ENCODE measurements at regions not wholly inside any gene's neighbourhood (a gene's known extent, or its start where the extent isn't known, plus 50 kb on each side); places are given as distances from the start of the nearest gene placed in this dataset.
"Not testable (repeated sequence)": the region's sequence is repeated elsewhere in the genome, so short reads cannot be mapped to it uniquely, and the experiment has no call there.

DNA sequence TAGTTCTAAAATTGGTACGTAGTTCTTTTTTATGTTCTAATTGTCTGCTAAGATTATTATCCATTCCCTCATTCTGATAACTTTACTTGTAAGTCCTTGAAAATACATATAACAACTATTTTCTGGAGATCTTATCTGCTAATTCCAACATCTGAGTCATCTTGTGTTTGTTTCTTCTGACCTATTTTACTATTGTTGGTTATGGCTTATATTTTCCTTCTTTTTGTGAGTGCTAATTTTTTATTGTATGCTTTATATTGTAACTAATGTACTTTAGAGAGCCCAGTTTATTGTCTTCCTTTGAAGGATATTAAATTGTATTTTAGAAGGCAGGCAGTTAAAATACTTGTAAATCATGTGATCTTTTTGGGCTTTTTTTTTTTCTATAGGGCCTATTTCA is 149.3 kb upstream of the LRFN5 start:
- H3K27ac ChIP-seq (ENCODE audit: low read length): no peak overlapping the region
- H3K9me2 ChIP-seq (replicated peaks; ENCODE audit: insufficient read depth, low read length): no peaks in the 10 kb centered on the region
- no peaks in the 10 kb centered on the region for H3K9me3 ChIP-seq (ENCODE audit: low read length)
- H3K4me3 ChIP-seq (ENCODE audit: low read length): no peak overlapping the region
- no peaks in the 10 kb centered on the region for H3K27me3 ChIP-seq (ENCODE audit: low read length)
- no peak for DNase-seq
- no peak overlapping the region for H3K4me2 ChIP-seq (ENCODE audit: low read depth, low read length, poor library complexity, severe bottlenecking)
- H3K4me1 ChIP-seq (ENCODE audit: low read length): no peaks in the 10 kb centered on the region
- H2AFZ ChIP-seq (ENCODE audit: low read length): no peak overlapping the region
- no peaks in the 10 kb centered on the region for H4K20me1 ChIP-seq (ENCODE audit: insufficient read depth, low read depth, low read length)
- H3K79me2 ChIP-seq (ENCODE audit: low read length): no peaks in the 10 kb centered on the region
- H3K36me3 ChIP-seq (ENCODE audit: insufficient read depth, low read length): no peaks in the 10 kb centered on the region
- no peak overlapping the region for H3K9ac ChIP-seq (ENCODE audit: low read length)

DNA sequence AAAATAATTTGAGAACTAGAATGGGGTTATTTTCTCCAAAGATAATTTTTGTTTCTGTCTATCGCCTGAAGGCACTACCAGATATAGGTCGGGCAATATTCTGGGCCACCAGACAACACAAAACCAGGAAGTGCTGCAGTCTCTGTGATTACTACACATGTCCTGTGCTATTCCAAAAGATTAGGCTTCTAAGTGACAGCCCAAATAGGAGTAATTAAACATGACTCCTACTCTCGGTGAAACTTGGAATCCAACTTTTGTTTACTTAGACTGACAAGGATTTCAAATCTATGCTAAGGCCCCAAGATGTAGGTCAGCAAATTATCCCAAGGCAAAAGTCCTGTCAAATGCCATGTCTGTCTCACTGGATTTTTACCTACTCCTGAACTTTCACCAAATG is 157.6 kb upstream of the LRFN5 start:
- H3K9me3 ChIP-seq (ENCODE audit: low read length): no peaks in the 10 kb centered on the region
- H3K27me3 ChIP-seq (ENCODE audit: low read length): no peaks in the 10 kb centered on the region
- no peaks in the 10 kb centered on the region for H4K20me1 ChIP-seq (ENCODE audit: insufficient read depth, low read depth, low read length)
- no peaks in the 10 kb centered on the region for H3K4me1 ChIP-seq (ENCODE audit: low read length)
- H3K36me3 ChIP-seq (ENCODE audit: insufficient read depth, low read length): no peaks in the 10 kb centered on the region
- H3K4me2 ChIP-seq (ENCODE audit: low read depth, low read length, poor library complexity, severe bottlenecking): no peak overlapping the region
- DNase-seq: no peak
- H3K9ac ChIP-seq (ENCODE audit: low read length): no peak overlapping the region
- no peak overlapping the region for H3K4me3 ChIP-seq (ENCODE audit: low read length)
- no peak overlapping the region for H3K27ac ChIP-seq (ENCODE audit: low read length)
- H3K79me2 ChIP-seq (ENCODE audit: low read length): no peaks in the 10 kb centered on the region
- no peaks in the 10 kb centered on the region for H3K9me2 ChIP-seq (replicated peaks; ENCODE audit: insufficient read depth, low read length)
- H2AFZ ChIP-seq (ENCODE audit: low read length): no peak overlapping the region

DNA sequence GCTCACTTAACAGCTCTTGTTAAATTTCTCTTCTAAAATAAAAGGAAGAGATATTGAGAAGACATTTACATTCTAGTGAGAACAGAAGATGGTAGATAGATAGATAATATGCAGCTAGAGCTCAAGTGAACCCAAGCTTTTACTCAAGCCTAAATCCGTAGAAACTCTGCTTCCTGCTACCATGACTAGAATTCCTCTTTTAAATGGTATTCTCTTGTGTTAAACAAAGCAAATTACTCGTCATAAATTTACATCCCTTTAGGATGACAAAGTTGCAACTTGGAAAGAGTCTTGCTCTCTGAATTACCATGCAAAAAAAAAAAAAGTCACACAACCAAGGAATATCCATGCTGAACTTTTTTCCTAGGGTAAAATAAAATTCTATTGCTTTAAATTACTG is 160.7 kb upstream of the LRFN5 start:
- Histone ChIP-seq H3K27ac (ENCODE audit: low read length) (no peak overlapping the region), H2AFZ (ENCODE audit: low read length) (no peak overlapping the region), H3K79me2 (ENCODE audit: low read length) (no peaks in the 10 kb centered on the region), H3K9me3 (ENCODE audit: low read length) (no peaks in the 10 kb centered on the region), H3K9ac (ENCODE audit: low read length) (no peak overlapping the region), H3K27me3 (ENCODE audit: low read length) (no peaks in the 10 kb centered on the region), H3K9me2 (replicated peaks; ENCODE audit: insufficient read depth, low read length) (no peaks in the 10 kb centered on the region), H3K4me1 (ENCODE audit: low read length) (no peaks in the 10 kb centered on the region), H3K4me3 (ENCODE audit: low read length) (no peak overlapping the region), H3K36me3 (ENCODE audit: insufficient read depth, low read length) (no peaks in the 10 kb centered on the region), H4K20me1 (ENCODE audit: insufficient read depth, low read depth, low read length) (no peaks in the 10 kb centered on the region), H3K4me2 (ENCODE audit: low read depth, low read length, poor library complexity, severe bottlenecking) (no peak overlapping the region)
- no peak for DNase-seq

DNA sequence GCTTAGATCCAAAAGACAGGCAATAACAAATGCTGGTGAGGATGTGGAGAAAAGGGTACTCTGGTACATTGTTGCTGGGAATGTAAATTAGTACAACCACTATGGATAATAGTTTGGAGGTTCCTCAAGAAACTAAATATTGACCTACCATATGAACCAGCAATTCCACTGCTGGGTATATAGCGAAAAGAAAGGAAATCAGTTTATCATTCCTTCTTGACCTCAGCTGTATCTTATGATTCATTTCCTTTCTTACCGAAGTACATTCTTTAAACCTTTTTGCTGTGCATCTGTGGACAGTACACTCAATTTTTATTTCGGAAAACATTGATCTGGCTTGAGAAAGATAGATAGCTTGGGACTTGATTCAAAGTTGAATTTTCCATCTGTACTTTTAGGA is 183.2 kb upstream of the LRFN5 start:
- Histone ChIP-seq H3K4me2 (ENCODE audit: low read depth, low read length, poor library complexity, severe bottlenecking) (no peak overlapping the region), H2AFZ (ENCODE audit: low read length) (no peak overlapping the region), H3K9me2 (replicated peaks; ENCODE audit: insufficient read depth, low read length) (no peaks in the 10 kb centered on the region), H3K36me3 (ENCODE audit: insufficient read depth, low read length) (no peaks in the 10 kb centered on the region), H3K79me2 (ENCODE audit: low read length) (no peaks in the 10 kb centered on the region), H3K9me3 (ENCODE audit: low read length) (no peaks in the 10 kb centered on the region; the same call in 1 of the 2 replicates), H3K4me1 (ENCODE audit: low read length) (no peaks in the 10 kb centered on the region), H3K9ac (ENCODE audit: low read length) (no peak overlapping the region), H3K27me3 (ENCODE audit: low read length) (no peaks in the 10 kb centered on the region), H3K27ac (ENCODE audit: low read length) (no peak overlapping the region), H3K4me3 (ENCODE audit: low read length) (no peak overlapping the region), H4K20me1 (ENCODE audit: insufficient read depth, low read depth, low read length) (no peaks in the 10 kb centered on the region)
- no peak for DNase-seq

DNA sequence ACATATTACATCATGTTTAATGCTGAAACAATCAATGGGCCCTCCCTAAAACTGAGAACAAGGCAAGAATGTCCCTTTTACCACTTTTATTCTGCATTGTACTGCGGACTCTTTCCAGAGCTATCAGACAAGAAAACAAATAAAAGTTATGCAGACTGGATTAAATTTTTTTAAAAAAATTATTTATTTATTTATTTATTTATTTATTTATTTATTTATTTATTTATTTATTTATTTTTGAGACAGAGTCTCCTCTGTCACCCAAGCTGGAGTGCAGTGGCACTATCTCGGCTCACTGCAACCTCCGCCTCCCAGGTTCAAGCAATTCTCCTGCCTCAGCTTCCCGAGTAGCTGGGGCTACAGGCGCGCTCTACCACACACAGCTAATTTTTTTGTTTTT is 185.4 kb upstream of the LRFN5 start:
- not testable (repeated sequence) for H3K4me2 ChIP-seq (ENCODE audit: low read depth, low read length, poor library complexity, severe bottlenecking); H4K20me1 ChIP-seq (ENCODE audit: insufficient read depth, low read depth, low read length); DNase-seq; H3K9me2 ChIP-seq (replicated peaks; ENCODE audit: insufficient read depth, low read length); H3K27ac ChIP-seq (ENCODE audit: low read length); H3K4me1 ChIP-seq (ENCODE audit: low read length); H3K9ac ChIP-seq (ENCODE audit: low read length); H3K9me3 ChIP-seq (ENCODE audit: low read length); H2AFZ ChIP-seq (ENCODE audit: low read length); H3K36me3 ChIP-seq (ENCODE audit: insufficient read depth, low read length); H3K79me2 ChIP-seq (ENCODE audit: low read length); H3K27me3 ChIP-seq (ENCODE audit: low read length); H3K4me3 ChIP-seq (ENCODE audit: low read length)

DNA sequence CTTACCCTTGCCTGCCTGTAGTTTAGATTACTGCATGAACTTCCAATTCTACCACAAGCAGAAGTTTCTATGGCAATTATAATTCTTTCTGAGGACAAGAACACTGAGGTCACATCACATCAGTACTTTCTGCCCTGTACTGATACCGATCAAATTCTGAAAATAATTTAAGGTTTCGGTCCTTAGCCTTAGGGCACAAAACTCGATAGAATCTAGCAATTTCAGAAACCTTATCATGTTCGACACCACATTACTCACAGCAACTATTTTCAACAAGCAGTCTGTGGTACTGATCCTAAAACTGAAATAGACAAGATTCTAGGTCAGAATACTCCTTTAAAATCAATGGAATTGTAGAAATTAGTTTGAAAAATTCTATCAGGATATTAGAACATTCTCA is 187.0 kb upstream of the LRFN5 start:
- H2AFZ ChIP-seq (ENCODE audit: low read length): no peak overlapping the region
- peaks cover 3% of the 10 kb centered on the region; the same call in 1 of the 2 replicates for H3K9me2 ChIP-seq (replicated peaks; ENCODE audit: insufficient read depth, low read length)
- H3K4me3 ChIP-seq (ENCODE audit: low read length): no peak overlapping the region
- no peak overlapping the region for H3K4me2 ChIP-seq (ENCODE audit: low read depth, low read length, poor library complexity, severe bottlenecking)
- no peaks in the 10 kb centered on the region for H3K79me2 ChIP-seq (ENCODE audit: low read length)
- H3K27me3 ChIP-seq (ENCODE audit: low read length): no peaks in the 10 kb centered on the region
- no peaks in the 10 kb centered on the region; the same call in 1 of the 2 replicates for H3K9me3 ChIP-seq (ENCODE audit: low read length)
- no peak overlapping the region for H3K27ac ChIP-seq (ENCODE audit: low read length)
- no peak for DNase-seq
- H3K36me3 ChIP-seq (ENCODE audit: insufficient read depth, low read length): no peaks in the 10 kb centered on the region
- no peaks in the 10 kb centered on the region for H4K20me1 ChIP-seq (ENCODE audit: insufficient read depth, low read depth, low read length)
- no peak overlapping the region for H3K9ac ChIP-seq (ENCODE audit: low read length)
- H3K4me1 ChIP-seq (ENCODE audit: low read length): no peaks in the 10 kb centered on the region

DNA sequence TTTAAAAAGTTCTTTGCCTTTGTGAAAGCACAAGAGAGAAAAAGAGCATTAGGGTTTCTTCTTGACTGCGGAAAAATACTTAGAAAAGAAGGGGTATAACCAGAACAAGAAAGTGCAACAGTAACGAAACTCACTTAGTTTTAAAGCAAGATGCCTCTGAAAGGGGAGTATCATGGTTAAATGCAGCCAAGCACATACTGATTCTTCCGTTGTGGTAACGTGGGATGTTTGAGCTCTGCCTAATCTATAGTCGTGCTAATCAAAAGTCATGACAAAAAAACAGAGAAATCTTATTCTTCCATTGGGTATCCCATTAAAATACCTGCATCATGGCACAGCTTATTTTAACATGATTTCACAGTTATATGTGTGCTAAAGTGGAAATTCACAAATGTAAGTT is 187.8 kb upstream of the LRFN5 start:
- Histone ChIP-seq H3K27me3 (ENCODE audit: low read length) (no peaks in the 10 kb centered on the region), H3K4me1 (ENCODE audit: low read length) (no peaks in the 10 kb centered on the region), H4K20me1 (ENCODE audit: insufficient read depth, low read depth, low read length) (no peaks in the 10 kb centered on the region), H2AFZ (ENCODE audit: low read length) (no peak overlapping the region), H3K4me3 (ENCODE audit: low read length) (no peak overlapping the region), H3K9ac (ENCODE audit: low read length) (no peak overlapping the region), H3K4me2 (ENCODE audit: low read depth, low read length, poor library complexity, severe bottlenecking) (no peak overlapping the region), H3K9me3 (ENCODE audit: low read length) (no peaks in the 10 kb centered on the region; the same call in 1 of the 2 replicates), H3K27ac (ENCODE audit: low read length) (no peak overlapping the region), H3K79me2 (ENCODE audit: low read length) (no peaks in the 10 kb centered on the region), H3K9me2 (replicated peaks; ENCODE audit: insufficient read depth, low read length) (peaks cover 3% of the 10 kb centered on the region; the same call in 1 of the 2 replicates), H3K36me3 (ENCODE audit: insufficient read depth, low read length) (no peaks in the 10 kb centered on the region)
- DNase-seq: no peak

DNA sequence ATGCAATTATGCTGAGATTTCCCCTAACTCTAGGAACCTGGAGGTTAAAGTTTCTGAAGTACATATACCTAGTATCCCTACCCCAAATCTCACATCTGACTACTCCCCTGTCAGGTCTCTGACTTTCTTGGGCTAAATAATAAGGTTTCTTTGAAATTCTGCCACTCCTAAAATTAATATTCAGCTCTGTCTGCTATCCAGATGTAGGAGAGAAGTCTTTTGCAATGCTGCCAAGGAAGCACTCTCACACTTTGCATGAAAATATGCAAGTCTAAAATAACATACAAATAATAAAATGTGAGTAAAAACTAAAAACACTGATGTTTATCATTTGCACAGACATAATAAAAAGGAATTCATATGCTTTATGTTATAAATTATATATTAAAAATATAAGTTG is 196.9 kb upstream of the LRFN5 start:
- Histone ChIP-seq H3K4me1 (ENCODE audit: low read length) (no peaks in the 10 kb centered on the region), H3K27ac (ENCODE audit: low read length) (no peak overlapping the region), H3K9ac (ENCODE audit: low read length) (no peak overlapping the region), H2AFZ (ENCODE audit: low read length) (no peak overlapping the region), H3K79me2 (ENCODE audit: low read length) (no peaks in the 10 kb centered on the region), H4K20me1 (ENCODE audit: insufficient read depth, low read depth, low read length) (no peaks in the 10 kb centered on the region), H3K9me3 (ENCODE audit: low read length) (no peaks in the 10 kb centered on the region; the same call in 1 of the 2 replicates), H3K9me2 (replicated peaks; ENCODE audit: insufficient read depth, low read length) (no peaks in the 10 kb centered on the region; the same call in 1 of the 2 replicates), H3K27me3 (ENCODE audit: low read length) (no peaks in the 10 kb centered on the region), H3K4me3 (ENCODE audit: low read length) (no peak overlapping the region), H3K4me2 (ENCODE audit: low read depth, low read length, poor library complexity, severe bottlenecking) (no peak overlapping the region), H3K36me3 (ENCODE audit: insufficient read depth, low read length) (no peaks in the 10 kb centered on the region)
- no peak for DNase-seq

DNA sequence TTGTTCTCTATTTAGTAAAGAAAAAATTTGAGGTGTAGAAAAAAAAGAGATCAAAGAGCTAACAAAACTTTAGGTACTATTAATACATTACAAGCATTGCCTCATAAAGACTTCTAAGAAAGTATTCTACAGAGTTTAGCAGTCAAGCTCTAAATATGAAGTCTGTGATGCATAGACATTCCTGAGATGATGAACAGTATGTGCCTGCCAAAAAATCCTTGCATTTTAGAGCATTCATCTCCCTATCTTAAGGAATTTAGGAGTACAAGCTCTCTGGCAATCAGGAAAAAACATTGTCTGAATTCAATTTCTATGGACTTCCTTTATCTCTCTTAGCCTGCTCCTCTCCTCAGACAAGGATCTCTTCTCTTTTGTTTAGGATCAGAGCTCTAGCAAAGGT is 202.6 kb upstream of the LRFN5 start:
- H3K4me3 ChIP-seq (ENCODE audit: low read length): no peak overlapping the region

More for the DNA sequence above, 202.6 kb upstream of the LRFN5 start:
- DNase-seq: no peak
- H3K4me2 ChIP-seq (ENCODE audit: low read depth, low read length, poor library complexity, severe bottlenecking): no peak overlapping the region
- no peaks in the 10 kb centered on the region for H3K4me1 ChIP-seq (ENCODE audit: low read length)
- H3K9me2 ChIP-seq (replicated peaks; ENCODE audit: insufficient read depth, low read length): no peaks in the 10 kb centered on the region; the same call in 1 of the 2 replicates
- no peak overlapping the region for H3K9ac ChIP-seq (ENCODE audit: low read length)
- no peak overlapping the region for H2AFZ ChIP-seq (ENCODE audit: low read length)
- no peaks in the 10 kb centered on the region for H3K9me3 ChIP-seq (ENCODE audit: low read length)
- H3K36me3 ChIP-seq (ENCODE audit: insufficient read depth, low read length): no peaks in the 10 kb centered on the region
- H4K20me1 ChIP-seq (ENCODE audit: insufficient read depth, low read depth, low read length): no peaks in the 10 kb centered on the region
- no peaks in the 10 kb centered on the region for H3K27me3 ChIP-seq (ENCODE audit: low read length)
- no peak overlapping the region for H3K27ac ChIP-seq (ENCODE audit: low read length)
- H3K79me2 ChIP-seq (ENCODE audit: low read length): no peaks in the 10 kb centered on the region

Data from Karpas-422 (cell line).